Muscle layer of duodenum (tissue), 2 donors: ENCODE measurements at regions not wholly inside any gene's neighbourhood (a gene's known extent, or its start where the extent isn't known, plus 50 kb on each side); places are given as distances from the start of the nearest gene placed in this dataset.

Source experiments
- H3K27ac ChIP-seq: one replicate; pipeline ENCODE4 v1.7.0; 2013; ENCODE audit warnings: mild to moderate bottlenecking, low read length
- H3K27me3 ChIP-seq: one replicate; pipeline ENCODE4 v1.7.0; 2013; ENCODE audit warnings: low read depth, mild to moderate bottlenecking, control low read depth, low read length
- H3K36me3 ChIP-seq, 2 donors: one replicate each; pipeline ENCODE4 v1.7.0; 2013; ENCODE audit warnings: low read length in 2 of 2, control low read depth in 1 of 2, mild to moderate bottlenecking in 1 of 2; ENCODE audit not compliant: insufficient read depth in 2 of 2, control insufficient read depth in 1 of 2
- H3K4me1 ChIP-seq, 2 donors: one replicate each; pipeline ENCODE4 v1.7.0; 2013; ENCODE audit warnings: low read length in 2 of 2, mild to moderate bottlenecking in 2 of 2, control low read depth in 1 of 2, moderate library complexity in 1 of 2; ENCODE audit not compliant: insufficient read depth in 2 of 2, control insufficient read depth in 1 of 2
- H3K4me3 ChIP-seq, 2 donors: one replicate each; pipeline ENCODE4 v1.7.0; 2013; ENCODE audit warnings: low read length in 2 of 2, low read depth in 1 of 2, mild to moderate bottlenecking in 1 of 2
- H3K9me3 ChIP-seq, 2 donors: one replicate each; pipeline ENCODE4 v1.7.0; 2013; ENCODE audit warnings: low read length in 2 of 2, control low read depth in 1 of 2, mild to moderate bottlenecking in 1 of 2; ENCODE audit not compliant: control insufficient read depth in 1 of 2
- donor health status: healthy.

- H3K36me3 ChIP-seq, result no peaks in the 10 kb centered on the region
- no peaks in the 10 kb centered on the region for H3K4me1 ChIP-seq
- no peaks in the 10 kb centered on the region for H3K9me3 ChIP-seq
- no peak overlapping the region for H3K4me3 ChIP-seq
- no peak overlapping the region for H3K27ac ChIP-seq
- H3K27me3 ChIP-seq, result no peaks in the 10 kb centered on the region
Observed at GRCh38 chr3:116767726-116768125, 58.1 kb downstream of the TUSC7 start.

- Histone ChIP-seq H3K4me1 (peaks cover 0 to 8% of the 10 kb centered on the region in 2 donors), H3K9me3 (no peaks in the 10 kb centered on the region), H3K4me3 (no peak overlapping the region), H3K36me3 (no peaks in the 10 kb centered on the region), H3K27ac (no peak overlapping the region), H3K27me3 (no peaks in the 10 kb centered on the region)
Observed at GRCh38 chr3:116770815-116771450, 61.4 kb downstream of the TUSC7 start.

- Histone ChIP-seq H3K27ac (no peak overlapping the region), H3K9me3 (no peaks in the 10 kb centered on the region), H3K36me3 (no peaks in the 10 kb centered on the region), H3K27me3 (no peaks in the 10 kb centered on the region), H3K4me1 (peaks cover 0 to 8% of the 10 kb centered on the region in 2 donors), H3K4me3 (no peak overlapping the region)
Observed at GRCh38 chr3:116776880-116777785, 67.6 kb downstream of the TUSC7 start.

- Histone ChIP-seq H3K36me3 (no peaks in the 10 kb centered on the region), H3K27me3 (no peaks in the 10 kb centered on the region), H3K27ac (no peak overlapping the region), H3K9me3 (no peaks in the 10 kb centered on the region), H3K4me1 (no peaks in the 10 kb centered on the region), H3K4me3 (no peak overlapping the region)
Observed at GRCh38 chr3:116785226-116785625, 75.6 kb downstream of the TUSC7 start.

GRCh38 chr3:116802651-116803050, 93.1 kb downstream of the TUSC7 start:
- Histone ChIP-seq H3K9me3 (peaks cover 0 to 3% of the 10 kb centered on the region in 2 donors), H3K27me3 (no peaks in the 10 kb centered on the region), H3K27ac (no peak overlapping the region), H3K36me3 (no peaks in the 10 kb centered on the region), H3K4me3 (no peak overlapping the region), H3K4me1 (no peaks in the 10 kb centered on the region)

- Histone ChIP-seq H3K4me1 (no peaks in the 10 kb centered on the region), H3K27ac (no peak overlapping the region), H3K36me3 (no peaks in the 10 kb centered on the region), H3K27me3 (no peaks in the 10 kb centered on the region), H3K9me3 (peaks cover 0 to 6% of the 10 kb centered on the region in 2 donors), H3K4me3 (no peak overlapping the region)
Observed at GRCh38 chr3:116806351-116806750, 96.8 kb downstream of the TUSC7 start.

GRCh38 chr3:116808725-116809124, 99.1 kb downstream of the TUSC7 start:
- Histone ChIP-seq H3K9me3 (peaks cover 0 to 3% of the 10 kb centered on the region in 2 donors), H3K4me1 (peaks cover 0 to 3% of the 10 kb centered on the region in 2 donors), H3K27ac (no peak overlapping the region), H3K27me3 (no peaks in the 10 kb centered on the region), H3K36me3 (no peaks in the 10 kb centered on the region), H3K4me3 (no peak overlapping the region)

GRCh38 chr3:116809208-116809607, 99.6 kb downstream of the TUSC7 start:
- Histone ChIP-seq H3K9me3 (peaks cover 0 to 3% of the 10 kb centered on the region in 2 donors), H3K27ac (no peak overlapping the region), H3K4me1 (peaks cover 0 to 7% of the 10 kb centered on the region in 2 donors), H3K27me3 (no peaks in the 10 kb centered on the region), H3K36me3 (no peaks in the 10 kb centered on the region), H3K4me3 (no peak overlapping the region)

- Histone ChIP-seq H3K36me3 (no peaks in the 10 kb centered on the region), H3K4me3 (no peak overlapping the region), H3K9me3 (peaks cover 0 to 3% of the 10 kb centered on the region in 2 donors), H3K27ac (no peak overlapping the region), H3K27me3 (no peaks in the 10 kb centered on the region), H3K4me1 (peaks cover 0 to 31% of the 10 kb centered on the region in 2 donors)
Observed at GRCh38 chr3:116811754-116812153, 102.2 kb downstream of the TUSC7 start.

GRCh38 chr3:116812949-116813348, 103.4 kb downstream of the TUSC7 start:
- no peaks in the 10 kb centered on the region for H3K36me3 ChIP-seq
- H3K9me3 ChIP-seq, result peaks cover 0 to 3% of the 10 kb centered on the region in 2 donors
- H3K4me1 ChIP-seq, result peaks cover 0 to 37% of the 10 kb centered on the region in 2 donors
- no peak overlapping the region for H3K4me3 ChIP-seq
- H3K27me3 ChIP-seq, result no peaks in the 10 kb centered on the region
- no peak overlapping the region for H3K27ac ChIP-seq

GRCh38 chr3:116815321-116815720, 105.7 kb downstream of the TUSC7 start:
- H3K27ac ChIP-seq, result no peak overlapping the region
- peaks cover 0 to 37% of the 10 kb centered on the region in 2 donors for H3K4me1 ChIP-seq
- no peaks in the 10 kb centered on the region for H3K27me3 ChIP-seq
- H3K9me3 ChIP-seq, result no peaks in the 10 kb centered on the region
- no peak overlapping the region for H3K4me3 ChIP-seq
- no peaks in the 10 kb centered on the region for H3K36me3 ChIP-seq
